ENCODE measurements at regions not wholly inside any gene's neighbourhood (a gene's known extent, or its start where the extent isn't known, plus 50 kb on each side); places are given as distances from the start of the nearest gene placed in this dataset.

GRCh38 chr1:219374636-219375035, 201.0 kb downstream of the LYPLAL1 start:
- TF ChIP-seq ZC3H10 (CRISPR knock-in tag; IDR thresholded peaks at IDR 0.05) (no peak), GLIS3 (CRISPR knock-in tag; IDR thresholded peaks at IDR 0.05) (no peak), ZFP30 (CRISPR knock-in tag; IDR thresholded peaks at IDR 0.05) (no peak), RARB (CRISPR knock-in tag; IDR thresholded peaks at IDR 0.05) (no peak), TCF4 (CRISPR knock-in tag; IDR thresholded peaks at IDR 0.05; ENCODE audit: borderline replicate concordance) (no peak), PATZ1 (CRISPR knock-in tag; IDR thresholded peaks at IDR 0.05; ENCODE audit: borderline replicate concordance) (no peak), CREB5 (CRISPR knock-in tag; IDR thresholded peaks at IDR 0.05; ENCODE audit: low read depth) (no peak)
